Lower lobe of right lung (tissue), 2 donors: ENCODE measurements at regions not wholly inside any gene's neighbourhood (a gene's known extent, or its start where the extent isn't known, plus 50 kb on each side); places are given as distances from the start of the nearest gene placed in this dataset.
"Not testable (repeated sequence)": the region's sequence is repeated elsewhere in the genome, so short reads cannot be mapped to it uniquely, and the experiment has no call there.

Source experiments
- ATAC-seq, 2 donors: fragments of 200-7000 bp; cut with Tn5 transposase; one replicate each; pipeline ENCODE4 v1.9.1; 2020 to 2022; ENCODE audit warnings: mild to moderate bottlenecking in 2 of 2, moderate library complexity in 2 of 2
- DNase-seq: peaks from one replicate; pipeline ENCODE4 v3.0.0-alpha.2; 2020
- H3K27ac ChIP-seq: fragments of 200-600 bp; one replicate; pipeline ENCODE4 v1.8.0; 2022
- H3K27me3 ChIP-seq: fragments of 200-600 bp; one replicate; pipeline ENCODE4 v1.8.0; 2022; ENCODE audit warnings: low read depth
- H3K36me3 ChIP-seq: fragments of 200-600 bp; one replicate; pipeline ENCODE4 v1.8.0; 2022; ENCODE audit warnings: mild to moderate bottlenecking
- H3K4me1 ChIP-seq: fragments of 200-600 bp; one replicate; pipeline ENCODE4 v1.8.0; 2022
- H3K4me3 ChIP-seq: fragments of 200-600 bp; one replicate; pipeline ENCODE4 v1.8.0; 2022; ENCODE audit warnings: mild to moderate bottlenecking
- H3K9me3 ChIP-seq: fragments of 200-600 bp; one replicate; pipeline ENCODE4 v1.8.0; 2022
- intact Hi-C: fragments of 100-400 bp; cut with DNase I; formaldehyde crosslinking; loops from one replicate; pipeline ENCODE4 v1.11.0; 2022
- TF ChIP-seq, protein P1 (sequence below): fragments of 200-600 bp; IDR thresholded peaks from one replicate; pipeline ENCODE4 v1.8.0; 2022; ENCODE audit warnings: antibody characterized with exemption, mild to moderate bottlenecking
- donor health status: DM: no; HTN: yes; CAD: no; lungs with severe emphysema.

DNA sequence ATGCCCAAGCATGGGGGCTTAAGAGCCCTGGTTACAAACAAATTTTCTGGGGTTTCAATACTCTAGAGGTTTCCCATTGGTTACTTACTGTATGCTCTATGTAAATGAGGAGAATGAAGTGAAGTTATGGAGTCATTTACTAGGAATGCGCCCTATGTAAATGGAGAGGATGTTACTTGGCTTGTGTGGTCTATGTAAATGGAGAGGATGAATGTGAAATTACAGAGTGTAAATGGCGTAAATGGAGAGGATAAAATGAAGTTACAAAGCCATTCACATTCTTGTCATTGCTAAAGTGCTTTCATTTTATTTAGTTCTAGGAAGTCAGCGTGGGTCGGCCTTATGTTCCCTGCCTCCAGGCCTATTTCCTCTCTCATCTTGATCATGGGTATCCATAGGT lies 810.5 kb upstream of the ADGRL3 start:
- TF ChIP-seq, protein P1, sequence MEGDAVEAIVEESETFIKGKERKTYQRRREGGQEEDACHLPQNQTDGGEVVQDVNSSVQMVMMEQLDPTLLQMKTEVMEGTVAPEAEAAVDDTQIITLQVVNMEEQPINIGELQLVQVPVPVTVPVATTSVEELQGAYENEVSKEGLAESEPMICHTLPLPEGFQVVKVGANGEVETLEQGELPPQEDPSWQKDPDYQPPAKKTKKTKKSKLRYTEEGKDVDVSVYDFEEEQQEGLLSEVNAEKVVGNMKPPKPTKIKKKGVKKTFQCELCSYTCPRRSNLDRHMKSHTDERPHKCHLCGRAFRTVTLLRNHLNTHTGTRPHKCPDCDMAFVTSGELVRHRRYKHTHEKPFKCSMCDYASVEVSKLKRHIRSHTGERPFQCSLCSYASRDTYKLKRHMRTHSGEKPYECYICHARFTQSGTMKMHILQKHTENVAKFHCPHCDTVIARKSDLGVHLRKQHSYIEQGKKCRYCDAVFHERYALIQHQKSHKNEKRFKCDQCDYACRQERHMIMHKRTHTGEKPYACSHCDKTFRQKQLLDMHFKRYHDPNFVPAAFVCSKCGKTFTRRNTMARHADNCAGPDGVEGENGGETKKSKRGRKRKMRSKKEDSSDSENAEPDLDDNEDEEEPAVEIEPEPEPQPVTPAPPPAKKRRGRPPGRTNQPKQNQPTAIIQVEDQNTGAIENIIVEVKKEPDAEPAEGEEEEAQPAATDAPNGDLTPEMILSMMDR: no peak
- no peak for DNase-seq
- Histone ChIP-seq H3K36me3 (no peaks in the 10 kb centered on the region), H3K4me3 (no peak overlapping the region), H3K4me1 (no peaks in the 10 kb centered on the region), H3K9me3 (no peaks in the 10 kb centered on the region), H3K27ac (no peak overlapping the region), H3K27me3 (no peaks in the 10 kb centered on the region)
- intact Hi-C loops: no loop called here
- no peak for ATAC-seq

DNA sequence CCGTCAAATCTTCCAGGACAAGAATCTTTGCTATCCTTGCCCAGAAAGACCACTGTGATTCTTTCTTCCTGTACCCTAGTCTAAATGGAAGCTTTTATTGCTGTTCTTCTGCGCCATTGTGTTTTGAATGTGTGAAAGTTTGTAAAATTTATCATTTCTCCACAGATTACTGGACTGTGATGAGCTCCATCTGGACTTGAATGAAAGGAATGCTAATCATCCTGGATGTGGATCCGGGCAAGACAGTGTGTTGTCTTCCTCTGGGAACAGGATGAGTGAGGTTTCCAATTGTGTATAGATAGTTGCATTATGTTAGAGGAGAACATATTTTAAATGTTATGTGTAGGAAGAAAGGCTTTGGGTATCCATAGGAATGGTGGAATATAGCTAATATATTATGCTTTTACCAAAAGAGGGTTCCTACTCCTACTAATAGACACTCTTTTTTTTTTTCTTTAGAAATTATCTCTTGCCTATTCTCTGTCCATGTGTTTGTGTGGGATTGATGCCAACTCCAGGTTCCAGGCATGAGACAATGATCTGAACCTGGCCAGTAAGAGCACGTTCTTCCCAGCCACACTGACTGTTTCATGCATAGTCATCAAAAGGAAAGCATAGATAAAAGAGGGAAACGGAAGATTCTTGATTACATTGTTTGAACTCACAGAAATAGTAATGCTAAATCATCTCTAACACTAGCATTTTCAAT lies 803.6 kb upstream of the ADGRL3 start:
- no peak overlapping the region for H3K27ac ChIP-seq
- ATAC-seq: no peak
- H3K9me3 ChIP-seq: no peaks in the 10 kb centered on the region
- H3K36me3 ChIP-seq: no peaks in the 10 kb centered on the region
- no peaks in the 10 kb centered on the region for H3K27me3 ChIP-seq
- no peak for DNase-seq
- no peaks in the 10 kb centered on the region for H3K4me1 ChIP-seq
- intact Hi-C loops: no loop called here
- TF ChIP-seq, protein P1: no peak
- H3K4me3 ChIP-seq: no peak overlapping the region

DNA sequence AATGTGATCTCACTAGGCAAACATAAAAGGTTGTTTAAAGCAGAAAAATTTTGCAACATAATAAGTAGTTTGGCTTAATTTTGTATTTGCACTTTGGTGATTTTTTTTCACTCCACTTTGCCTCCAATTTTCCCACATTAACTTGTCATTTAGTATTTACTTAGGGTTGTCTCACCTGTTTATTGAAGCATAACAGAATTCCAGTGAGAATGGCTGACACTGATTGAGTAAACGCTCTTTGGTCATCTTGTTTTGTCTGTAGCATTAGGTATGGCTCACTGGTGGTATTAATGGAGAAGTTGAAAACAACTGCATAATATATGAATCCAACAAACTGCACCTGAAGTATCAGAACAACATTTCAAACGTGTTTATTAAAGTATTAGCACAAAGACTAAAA lies 799.5 kb upstream of the ADGRL3 start:
- H3K4me1 ChIP-seq: no peaks in the 10 kb centered on the region
- no peak overlapping the region for H3K4me3 ChIP-seq
- intact Hi-C loops: no loop called here
- ATAC-seq: no peak
- no peaks in the 10 kb centered on the region for H3K27me3 ChIP-seq
- no peak for DNase-seq
- TF ChIP-seq, protein P1: no peak
- H3K36me3 ChIP-seq: no peaks in the 10 kb centered on the region
- H3K27ac ChIP-seq: no peak overlapping the region
- H3K9me3 ChIP-seq: no peaks in the 10 kb centered on the region

DNA sequence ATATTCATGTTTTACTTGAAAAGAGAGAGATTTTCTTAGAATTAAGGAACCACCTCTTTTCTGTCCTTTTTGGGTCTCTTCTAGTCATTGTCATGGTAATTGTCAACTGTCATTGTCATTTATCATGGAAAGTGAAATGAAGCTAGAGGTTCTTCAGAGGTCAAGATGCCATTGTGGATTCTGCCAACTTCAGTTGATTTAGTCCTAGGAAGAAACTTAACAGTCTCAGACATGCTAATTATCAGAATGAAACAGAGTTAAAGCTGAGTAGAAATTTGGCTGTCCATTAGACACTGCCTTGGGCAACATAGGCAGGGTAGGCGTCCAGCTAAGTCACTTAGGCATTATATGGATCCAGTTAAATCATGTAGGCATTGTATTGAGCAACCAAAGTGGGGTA lies 796.1 kb upstream of the ADGRL3 start:
- Histone ChIP-seq H3K4me1 (no peaks in the 10 kb centered on the region), H3K4me3 (no peak overlapping the region), H3K27ac (no peak overlapping the region), H3K9me3 (no peaks in the 10 kb centered on the region), H3K36me3 (no peaks in the 10 kb centered on the region), H3K27me3 (no peaks in the 10 kb centered on the region)
- intact Hi-C loops: no loop called here
- DNase-seq (no peak), ATAC-seq (no peak)
- TF ChIP-seq, protein P1: no peak

DNA sequence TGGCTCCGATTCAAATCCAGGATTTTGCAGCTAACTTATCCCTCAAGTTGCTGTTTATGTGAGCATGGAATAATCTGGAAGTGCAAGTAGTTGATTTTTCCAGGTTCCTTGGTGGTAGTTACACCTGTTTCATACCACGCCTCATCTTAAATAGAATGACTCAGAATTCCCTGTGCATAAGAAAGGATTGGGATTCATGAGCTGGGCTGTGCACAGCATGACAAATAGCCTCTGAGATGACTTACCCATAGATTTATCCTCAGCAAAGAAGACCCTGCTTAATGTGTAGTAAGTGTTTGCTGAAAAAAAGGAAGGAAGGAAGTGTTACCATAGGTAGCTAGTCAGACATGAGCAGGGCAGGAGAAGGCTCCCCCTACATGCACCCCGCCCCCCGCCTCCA lies 777.7 kb upstream of the ADGRL3 start:
- Histone ChIP-seq H3K4me3 (no peak overlapping the region), H3K27ac (no peak overlapping the region), H3K4me1 (no peaks in the 10 kb centered on the region), H3K27me3 (no peaks in the 10 kb centered on the region), H3K36me3 (no peaks in the 10 kb centered on the region), H3K9me3 (no peaks in the 10 kb centered on the region)
- DNase-seq (no peak), ATAC-seq (no peak)
- TF ChIP-seq, protein P1: no peak
- intact Hi-C loops: no loop called here

DNA sequence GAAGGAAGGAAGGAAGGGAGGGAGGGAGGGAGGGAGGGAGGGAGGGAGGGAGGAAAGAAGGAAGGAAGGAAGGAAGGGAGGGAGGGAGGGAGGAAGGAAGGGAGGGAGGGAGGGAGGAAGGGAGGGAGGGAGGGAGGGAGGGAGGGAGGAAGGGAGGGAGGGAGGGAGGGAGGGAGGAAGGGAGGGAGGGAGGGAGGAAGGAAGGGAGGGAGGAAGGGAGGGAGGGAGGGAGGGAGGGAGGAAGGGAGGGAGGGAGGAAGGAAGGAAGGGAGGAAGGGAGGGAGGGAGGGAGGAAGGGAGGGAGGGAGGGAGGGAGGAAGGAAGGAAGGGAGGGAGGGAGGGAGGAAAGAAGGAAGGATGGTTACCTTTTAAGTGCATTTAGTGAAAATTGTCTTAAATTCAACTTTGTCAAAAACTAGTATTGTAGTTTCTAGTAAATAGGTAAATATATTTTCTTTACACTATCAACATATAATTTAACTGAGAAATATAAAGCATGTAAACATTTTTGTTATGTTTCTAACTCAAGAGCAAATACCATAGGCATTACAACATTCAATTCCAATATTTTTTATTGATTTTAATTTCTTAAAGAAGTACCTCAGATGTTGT lies 776.4 kb upstream of the ADGRL3 start:
- H3K4me1 ChIP-seq, H3K4me3 ChIP-seq, H3K27ac ChIP-seq, H3K36me3 ChIP-seq, H3K27me3 ChIP-seq, H3K9me3 ChIP-seq, ATAC-seq, intact Hi-C loops, DNase-seq: not testable (repeated sequence)
